ENCODE measurements at regions not wholly inside any gene's neighbourhood (a gene's known extent, or its start where the extent isn't known, plus 50 kb on each side); places are given as distances from the start of the nearest gene placed in this dataset. TPM values are rescaled to one million over a fixed set of nuclear protein-coding genes. Genes with fewer than 3 reads are reported as not detected.

Small RNA genes lying in the stretch of these regions (microRNA-seq; reads per million reads assigned to microRNA genes)
- gene MIR4436A (ENCODE audit: borderline number of aligned reads): not detected
